ENCODE measurements at regions not wholly inside any gene's neighbourhood (a gene's known extent, or its start where the extent isn't known, plus 50 kb on each side); places are given as distances from the start of the nearest gene placed in this dataset.

DNA sequence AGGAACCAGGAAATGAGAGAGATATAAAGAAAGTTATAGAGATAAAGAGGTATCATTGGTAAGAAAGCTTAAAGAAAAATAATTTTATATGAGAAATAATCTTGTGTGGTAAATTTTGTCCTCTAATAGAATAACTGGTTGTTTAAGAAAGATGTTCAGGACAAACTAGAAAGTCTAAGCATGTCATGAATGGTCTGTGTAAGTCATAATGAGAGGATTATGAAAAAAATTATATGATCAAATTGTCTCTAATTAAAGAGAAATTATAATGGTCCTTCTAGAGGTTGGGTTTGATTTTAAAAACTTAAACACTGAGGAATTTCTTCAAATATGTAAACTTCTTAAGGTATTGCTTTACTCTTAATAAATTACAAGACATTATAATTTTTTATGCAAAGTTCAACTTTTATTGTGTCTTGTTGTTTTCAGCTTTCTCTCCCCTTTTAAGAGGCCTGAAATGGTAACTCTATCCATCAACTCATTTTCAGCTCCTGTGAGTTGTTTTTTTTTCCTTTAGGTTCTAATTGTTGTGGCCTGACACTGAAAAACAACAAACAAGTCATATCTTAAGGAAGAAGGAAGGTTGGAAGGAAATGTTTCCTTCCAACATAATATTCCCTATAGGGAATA is 88.2 kb upstream of the CNOT2 start:
- DNase-seq (ENCODE audit: low spot score), result no peak

DNA sequence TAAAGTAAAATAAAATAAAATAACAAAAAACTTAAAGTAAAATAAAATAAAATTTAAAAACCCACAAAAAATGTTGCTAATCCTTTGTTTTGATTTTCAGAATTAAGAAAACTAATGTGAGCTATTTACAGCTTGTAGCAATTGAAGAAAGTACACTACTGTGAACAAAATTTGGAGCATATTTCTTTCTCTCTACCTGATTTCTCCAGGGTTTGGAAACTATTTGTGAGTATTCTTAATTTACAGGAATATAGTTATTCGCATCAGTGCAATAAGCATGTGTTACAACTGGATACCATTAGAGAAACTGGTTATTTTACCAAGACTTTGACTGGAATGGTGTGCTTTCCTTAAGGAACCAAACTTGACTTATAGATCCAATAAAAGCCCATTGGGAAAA is 86.1 kb upstream of the CNOT2 start:
- no peak for DNase-seq (ENCODE audit: low spot score)

GRCh38 chr12:70165450-70165849 is 77.8 kb upstream of the CNOT2 start:
- DNase-seq (ENCODE audit: low spot score), result no peak

DNA sequence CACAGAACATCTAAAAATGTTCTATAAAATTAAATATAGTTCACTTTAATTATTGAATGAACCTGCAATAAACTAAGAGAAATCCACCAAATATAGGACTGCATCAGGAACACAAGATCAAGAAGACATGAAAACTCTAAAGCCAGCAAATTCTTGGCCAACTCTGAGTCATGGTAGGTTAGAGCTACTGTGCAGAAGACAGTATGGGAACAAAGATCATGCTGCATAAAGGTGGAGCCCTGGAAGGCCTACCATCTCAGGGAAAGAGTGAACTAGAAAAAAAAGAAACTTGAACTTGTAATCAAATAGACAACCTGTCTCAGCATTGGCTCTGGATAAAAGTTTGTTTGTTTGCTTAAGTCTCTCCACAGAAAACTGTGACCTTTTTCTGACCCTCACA is 66.9 kb upstream of the CNOT2 start:
- DNase-seq (ENCODE audit: low spot score), result no peak

DNA sequence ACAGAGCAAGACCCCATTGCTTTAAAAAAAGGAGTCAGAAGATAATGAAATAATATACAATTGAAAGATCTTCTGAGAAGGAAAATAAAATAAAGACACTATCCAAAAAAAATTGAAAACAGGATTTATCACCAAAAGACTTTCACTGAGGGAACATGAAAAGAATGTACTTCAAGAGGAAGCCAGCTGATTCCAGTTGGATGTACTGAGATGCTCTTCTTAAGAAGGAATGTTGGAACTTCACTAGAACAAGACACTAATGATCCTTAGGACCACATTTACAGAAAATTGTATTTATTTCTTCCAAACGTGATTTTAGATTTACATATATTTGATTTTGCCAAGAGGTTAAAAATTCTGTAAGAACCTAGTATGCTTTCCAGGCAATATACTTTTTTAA is 65.6 kb upstream of the CNOT2 start:
- no peak for DNase-seq (ENCODE audit: low spot score)

DNA sequence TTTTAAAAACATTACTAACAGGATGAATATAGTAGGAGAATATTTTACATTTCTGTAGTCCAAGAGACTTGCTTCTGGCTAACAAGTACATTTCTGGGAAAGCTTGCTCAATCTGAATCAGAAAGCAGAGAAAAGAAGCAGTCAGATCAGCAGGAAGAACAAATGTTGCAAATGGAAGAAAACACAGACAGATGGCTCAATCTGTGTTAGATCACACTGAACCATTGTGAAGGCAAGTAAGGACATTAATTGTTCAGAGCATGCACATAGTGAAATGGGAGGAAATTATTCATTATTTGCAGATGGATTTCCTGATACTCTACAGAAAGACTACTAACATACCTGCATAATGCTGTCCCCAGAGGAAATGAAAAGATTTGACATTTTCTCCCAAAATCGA is 65.2 kb upstream of the CNOT2 start:
- peak; percentile 30 for DNase-seq (ENCODE audit: low spot score)

- DNase-seq (ENCODE audit: low spot score), result no peak
Observed at GRCh38 chr12:70180130-70180529, 63.1 kb upstream of the CNOT2 start.

DNA sequence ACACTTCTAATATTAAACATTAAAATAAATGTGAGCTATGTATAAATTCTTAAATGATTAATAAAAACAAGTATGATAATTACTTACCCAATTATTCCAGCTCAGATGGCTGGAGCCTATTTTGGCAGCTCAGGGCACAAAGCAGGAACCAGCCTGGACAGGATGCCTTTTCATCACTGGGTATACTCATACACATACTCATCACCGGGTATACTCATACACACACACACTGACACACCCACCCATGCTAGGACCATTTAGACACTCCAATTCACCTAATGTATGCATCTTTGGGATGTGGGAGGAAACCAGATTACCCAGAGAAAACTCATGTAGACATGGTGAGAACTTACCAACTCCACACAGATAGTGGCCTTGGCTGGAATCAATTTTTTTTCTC is 57.9 kb upstream of the CNOT2 start:
- no peak for DNase-seq (ENCODE audit: low spot score)

DNA sequence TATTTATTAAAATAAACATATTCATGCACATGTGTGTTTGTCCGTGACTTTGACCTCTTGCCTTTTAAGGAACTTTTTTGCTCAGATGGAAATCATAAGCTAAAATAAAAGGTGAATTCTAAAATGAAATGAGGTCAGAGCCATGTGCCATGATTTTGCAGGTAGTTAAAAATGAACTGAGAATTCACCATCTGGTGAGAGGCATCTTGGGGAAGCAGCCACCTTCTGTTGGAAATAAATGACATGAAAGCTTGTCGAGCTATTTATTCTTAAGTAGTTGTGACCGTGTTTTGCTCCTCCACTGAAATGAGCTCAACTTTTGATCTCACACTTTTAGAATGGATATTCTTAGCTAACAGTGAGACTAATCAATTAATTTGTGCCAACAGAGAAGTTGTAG is 56.8 kb upstream of the CNOT2 start:
- DNase-seq (ENCODE audit: low spot score), result no peak

DNA sequence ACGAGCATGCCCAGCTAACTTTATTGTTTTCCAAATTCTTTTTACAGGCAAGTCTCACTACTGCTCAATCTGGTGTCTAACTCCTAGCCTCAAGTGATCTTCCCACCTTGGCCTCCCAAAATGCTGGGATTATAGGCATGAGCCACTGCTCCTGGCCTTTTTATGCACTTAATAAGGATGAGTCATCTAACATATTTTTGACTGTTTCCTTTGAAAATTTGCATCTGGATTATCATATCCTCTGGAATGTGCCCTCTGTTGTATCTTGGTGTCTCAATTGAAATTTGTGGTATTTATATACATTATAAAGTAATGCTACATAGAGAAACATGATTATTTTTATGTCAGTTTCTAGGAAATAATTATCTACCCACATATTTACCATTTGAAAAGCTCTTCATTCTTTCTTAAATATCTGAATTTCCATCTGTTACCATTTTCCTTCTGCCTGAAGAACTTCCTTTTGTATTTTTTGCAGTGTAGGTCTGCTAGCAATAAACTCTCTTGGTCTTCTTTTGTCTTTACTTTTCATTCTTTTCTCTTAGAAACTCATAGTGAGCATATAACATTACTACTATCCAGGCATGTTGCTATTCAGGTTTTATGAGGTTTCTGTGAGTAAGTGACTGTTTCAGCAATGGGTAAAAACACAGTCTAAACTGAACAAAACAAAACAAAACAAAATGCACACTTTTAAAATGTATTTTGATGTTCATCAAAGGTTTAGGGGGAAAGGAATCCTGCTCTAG is 52.8 kb upstream of the CNOT2 start:
- no peak for DNase-seq (ENCODE audit: low spot score)

Measured in COLO829 (cell line).